ENCODE measurements at regions not wholly inside any gene's neighbourhood (a gene's known extent, or its start where the extent isn't known, plus 50 kb on each side); places are given as distances from the start of the nearest gene placed in this dataset.

DNA sequence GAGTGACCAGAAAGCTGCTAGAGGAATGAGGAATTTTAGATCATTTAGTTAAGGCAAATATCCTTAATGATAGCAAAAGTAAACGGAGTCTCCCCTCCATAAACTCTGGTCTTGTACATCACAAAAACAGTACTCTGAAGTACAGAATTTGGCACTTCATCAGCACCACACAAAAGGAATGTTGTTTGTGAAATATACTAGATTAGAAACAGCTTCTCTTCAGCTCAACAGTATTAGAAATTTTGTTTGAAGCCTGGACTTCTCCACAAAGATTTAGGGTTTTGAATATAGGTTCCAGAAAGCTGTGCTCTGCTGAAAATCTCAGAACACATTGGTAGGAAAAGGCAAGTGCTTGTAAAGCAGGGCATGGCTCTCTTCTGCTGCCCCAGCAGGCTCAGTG is 135.1 kb upstream of the PTGFR start:
- Histone ChIP-seq H3K36me3 (ENCODE audit: control insufficient read depth, insufficient read depth, low read length) (no peaks in the 10 kb centered on the region), H3K4me3 (ENCODE audit: low read depth, low read length) (no peak overlapping the region), H3K9me3 (ENCODE audit: control insufficient read depth, insufficient read depth, low read depth, low read length) (no peaks in the 10 kb centered on the region), H3K9ac (ENCODE audit: low read length) (no peak overlapping the region), H3K27me3 (ENCODE audit: control insufficient read depth, insufficient read depth, low read length) (peaks cover 15% of the 10 kb centered on the region), H3K27ac (ENCODE audit: low read depth, low read length) (no peak overlapping the region), H3K4me1 (ENCODE audit: control insufficient read depth, insufficient read depth, low read length) (no peaks in the 10 kb centered on the region)

DNA sequence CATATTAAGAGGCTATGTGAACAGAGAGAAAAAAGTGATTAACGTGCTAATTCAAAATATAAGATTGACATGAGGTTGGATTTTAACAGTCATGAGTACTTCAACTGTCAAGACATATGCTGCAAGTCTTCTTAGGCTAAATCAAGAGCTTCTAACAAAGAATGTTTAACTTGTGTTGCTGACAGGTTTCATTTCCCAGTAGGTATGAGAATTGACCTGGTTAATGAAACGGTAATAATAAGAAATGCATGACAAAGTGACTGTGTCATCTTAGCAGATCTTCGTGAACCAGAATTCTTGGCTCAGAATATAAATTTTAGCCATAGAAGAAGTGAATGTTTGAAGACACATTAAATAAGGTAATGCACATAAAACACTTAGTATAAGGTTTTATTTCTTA is 132.6 kb upstream of the PTGFR start:
- Histone ChIP-seq H3K27me3 (ENCODE audit: control insufficient read depth, insufficient read depth, low read length) (peaks cover 17% of the 10 kb centered on the region), H3K27ac (ENCODE audit: low read depth, low read length) (no peak overlapping the region), H3K9me3 (ENCODE audit: control insufficient read depth, insufficient read depth, low read depth, low read length) (no peaks in the 10 kb centered on the region), H3K9ac (ENCODE audit: low read length) (no peak overlapping the region), H3K4me3 (ENCODE audit: low read depth, low read length) (no peak overlapping the region), H3K36me3 (ENCODE audit: control insufficient read depth, insufficient read depth, low read length) (no peaks in the 10 kb centered on the region), H3K4me1 (ENCODE audit: control insufficient read depth, insufficient read depth, low read length) (no peaks in the 10 kb centered on the region)

GRCh38 chr1:78359666-78360065 is 131.1 kb upstream of the PTGFR start:
- no peaks in the 10 kb centered on the region for H3K4me1 ChIP-seq (ENCODE audit: control insufficient read depth, insufficient read depth, low read length)
- no peak overlapping the region for H3K27ac ChIP-seq (ENCODE audit: low read depth, low read length)
- H3K27me3 ChIP-seq (ENCODE audit: control insufficient read depth, insufficient read depth, low read length) = peaks cover 10% of the 10 kb centered on the region
- H3K36me3 ChIP-seq (ENCODE audit: control insufficient read depth, insufficient read depth, low read length) = no peaks in the 10 kb centered on the region
- H3K9ac ChIP-seq (ENCODE audit: low read length) = no peak overlapping the region
- no peak overlapping the region for H3K4me3 ChIP-seq (ENCODE audit: low read depth, low read length)
- H3K9me3 ChIP-seq (ENCODE audit: control insufficient read depth, insufficient read depth, low read depth, low read length) = no peaks in the 10 kb centered on the region

DNA sequence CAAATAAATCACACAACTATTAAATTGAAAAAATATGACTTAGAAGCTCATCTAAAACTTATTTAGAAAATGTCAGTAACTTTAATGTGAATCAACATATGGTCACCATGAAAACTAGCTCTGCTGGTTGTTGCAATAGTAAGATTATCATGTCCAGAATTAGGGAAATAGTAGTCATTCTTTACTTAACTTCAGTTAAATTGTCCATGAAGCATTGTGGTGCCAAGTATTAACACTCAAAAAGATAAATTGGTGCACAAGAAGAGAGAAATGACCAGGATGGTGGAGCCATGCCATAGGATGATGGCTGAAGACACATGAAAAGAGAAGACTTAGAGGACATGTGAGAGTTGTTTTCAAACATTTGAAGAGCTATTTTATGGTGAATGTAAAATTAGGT is 130.2 kb upstream of the PTGFR start:
- Histone ChIP-seq H3K9me3 (ENCODE audit: control insufficient read depth, insufficient read depth, low read depth, low read length) (no peaks in the 10 kb centered on the region), H3K4me1 (ENCODE audit: control insufficient read depth, insufficient read depth, low read length) (no peaks in the 10 kb centered on the region), H3K27me3 (ENCODE audit: control insufficient read depth, insufficient read depth, low read length) (peaks cover 7% of the 10 kb centered on the region), H3K27ac (ENCODE audit: low read depth, low read length) (no peak overlapping the region), H3K9ac (ENCODE audit: low read length) (no peak overlapping the region), H3K4me3 (ENCODE audit: low read depth, low read length) (no peak overlapping the region), H3K36me3 (ENCODE audit: control insufficient read depth, insufficient read depth, low read length) (no peaks in the 10 kb centered on the region)

DNA sequence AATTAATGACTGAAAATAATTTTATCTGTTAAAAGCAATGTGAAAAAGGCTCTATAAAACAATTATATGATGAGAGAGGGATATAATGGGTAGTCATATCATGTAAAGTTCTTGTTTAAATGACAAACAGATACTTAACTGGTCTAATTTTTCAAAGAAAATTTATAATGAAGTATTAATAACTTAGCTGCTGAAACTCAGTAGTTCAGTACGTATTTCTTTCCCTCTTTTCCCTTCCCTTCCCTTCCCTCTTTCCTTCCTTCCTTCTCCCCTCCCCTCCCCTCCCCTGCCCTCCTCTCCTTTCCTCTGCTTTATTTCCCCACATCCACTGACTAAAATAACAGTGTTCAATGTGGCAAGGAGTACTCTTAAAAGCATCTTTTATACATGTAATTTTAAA is 123.1 kb upstream of the PTGFR start:
- no peak overlapping the region for H3K9ac ChIP-seq (ENCODE audit: low read length)
- H3K36me3 ChIP-seq (ENCODE audit: control insufficient read depth, insufficient read depth, low read length) = no peaks in the 10 kb centered on the region
- no peaks in the 10 kb centered on the region for H3K9me3 ChIP-seq (ENCODE audit: control insufficient read depth, insufficient read depth, low read depth, low read length)
- H3K27me3 ChIP-seq (ENCODE audit: control insufficient read depth, insufficient read depth, low read length) = peaks cover 4% of the 10 kb centered on the region; the same call in 1 of the 2 replicates
- H3K4me1 ChIP-seq (ENCODE audit: control insufficient read depth, insufficient read depth, low read length) = no peaks in the 10 kb centered on the region
- H3K27ac ChIP-seq (ENCODE audit: low read depth, low read length) = no peak overlapping the region
- no peak overlapping the region for H3K4me3 ChIP-seq (ENCODE audit: low read depth, low read length)

DNA sequence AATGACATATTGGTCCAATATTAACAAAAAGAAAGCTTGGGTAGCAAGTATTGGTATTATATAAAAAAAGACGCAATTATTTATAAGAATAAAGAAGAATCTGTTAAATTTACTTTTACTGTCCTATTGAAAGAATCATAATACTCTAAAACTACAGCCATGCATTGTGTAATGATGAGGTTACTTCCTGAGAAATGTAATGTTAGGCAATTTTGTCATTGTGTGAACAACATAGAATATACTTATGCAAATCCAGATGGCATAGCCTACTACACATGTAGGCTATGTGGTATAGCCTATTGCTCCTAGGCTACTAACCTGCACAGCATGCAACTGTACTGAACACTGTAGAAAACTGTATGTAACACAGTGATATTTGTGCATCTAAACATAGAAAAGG is 121.2 kb upstream of the PTGFR start:
- Histone ChIP-seq H3K9ac (ENCODE audit: low read length) (no peak overlapping the region), H3K9me3 (ENCODE audit: control insufficient read depth, insufficient read depth, low read depth, low read length) (no peaks in the 10 kb centered on the region), H3K4me3 (ENCODE audit: low read depth, low read length) (no peak overlapping the region), H3K36me3 (ENCODE audit: control insufficient read depth, insufficient read depth, low read length) (no peaks in the 10 kb centered on the region), H3K27ac (ENCODE audit: low read depth, low read length) (no peak overlapping the region), H3K4me1 (ENCODE audit: control insufficient read depth, insufficient read depth, low read length) (no peaks in the 10 kb centered on the region), H3K27me3 (ENCODE audit: control insufficient read depth, insufficient read depth, low read length) (peaks cover 4% of the 10 kb centered on the region; the same call in 1 of the 2 replicates)

- Histone ChIP-seq H3K27me3 (ENCODE audit: control insufficient read depth, insufficient read depth, low read length) (peaks cover 4% of the 10 kb centered on the region; the same call in 1 of the 2 replicates), H3K27ac (ENCODE audit: low read depth, low read length) (no peak overlapping the region), H3K9ac (ENCODE audit: low read length) (no peak overlapping the region), H3K4me1 (ENCODE audit: control insufficient read depth, insufficient read depth, low read length) (no peaks in the 10 kb centered on the region), H3K9me3 (ENCODE audit: control insufficient read depth, insufficient read depth, low read depth, low read length) (no peaks in the 10 kb centered on the region), H3K4me3 (ENCODE audit: low read depth, low read length) (no peak overlapping the region), H3K36me3 (ENCODE audit: control insufficient read depth, insufficient read depth, low read length) (no peaks in the 10 kb centered on the region)
Measured at GRCh38 chr1:78370356-78370755, 120.4 kb upstream of the PTGFR start.

- H3K4me3 ChIP-seq (ENCODE audit: low read depth, low read length) = no peak overlapping the region
- no peaks in the 10 kb centered on the region for H3K9me3 ChIP-seq (ENCODE audit: control insufficient read depth, insufficient read depth, low read depth, low read length)
- peaks cover 4% of the 10 kb centered on the region; the same call in 1 of the 2 replicates for H3K27me3 ChIP-seq (ENCODE audit: control insufficient read depth, insufficient read depth, low read length)
- H3K9ac ChIP-seq (ENCODE audit: low read length) = no peak overlapping the region
- no peak overlapping the region for H3K27ac ChIP-seq (ENCODE audit: low read depth, low read length)
- H3K36me3 ChIP-seq (ENCODE audit: control insufficient read depth, insufficient read depth, low read length) = no peaks in the 10 kb centered on the region
- no peaks in the 10 kb centered on the region for H3K4me1 ChIP-seq (ENCODE audit: control insufficient read depth, insufficient read depth, low read length)
Measured at GRCh38 chr1:78370779-78371482, 119.8 kb upstream of the PTGFR start.

DNA sequence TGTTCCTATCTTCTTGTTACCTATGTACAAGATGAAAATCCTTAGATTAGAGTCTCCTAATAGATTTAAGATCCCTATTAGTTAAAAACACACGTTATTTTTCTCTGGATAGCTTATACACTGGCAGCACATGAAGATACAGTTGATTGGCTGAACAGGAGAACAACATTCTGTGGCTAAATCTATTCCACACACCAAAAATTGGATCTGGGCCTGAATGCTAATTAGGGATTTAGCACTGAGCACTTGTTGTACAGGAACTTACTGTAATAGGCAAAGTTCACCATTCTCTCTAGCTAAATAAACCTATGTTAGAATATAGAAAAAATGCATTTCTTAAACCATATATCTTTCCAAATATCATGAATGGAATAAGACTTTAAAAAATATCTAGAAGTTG is 117.1 kb upstream of the PTGFR start:
- H3K27ac ChIP-seq (ENCODE audit: low read depth, low read length) = no peak overlapping the region
- no peak overlapping the region for H3K4me3 ChIP-seq (ENCODE audit: low read depth, low read length)
- H3K36me3 ChIP-seq (ENCODE audit: control insufficient read depth, insufficient read depth, low read length) = no peaks in the 10 kb centered on the region
- H3K9ac ChIP-seq (ENCODE audit: low read length) = no peak overlapping the region
- no peaks in the 10 kb centered on the region for H3K9me3 ChIP-seq (ENCODE audit: control insufficient read depth, insufficient read depth, low read depth, low read length)
- no peaks in the 10 kb centered on the region for H3K4me1 ChIP-seq (ENCODE audit: control insufficient read depth, insufficient read depth, low read length)
- H3K27me3 ChIP-seq (ENCODE audit: control insufficient read depth, insufficient read depth, low read length) = no peaks in the 10 kb centered on the region; the same call in 1 of the 2 replicates

GRCh38 chr1:78375996-78376395 is 114.8 kb upstream of the PTGFR start:
- no peaks in the 10 kb centered on the region; the same call in 1 of the 2 replicates for H3K27me3 ChIP-seq (ENCODE audit: control insufficient read depth, insufficient read depth, low read length)
- no peak overlapping the region for H3K9ac ChIP-seq (ENCODE audit: low read length)
- no peak overlapping the region for H3K4me3 ChIP-seq (ENCODE audit: low read depth, low read length)
- no peaks in the 10 kb centered on the region for H3K36me3 ChIP-seq (ENCODE audit: control insufficient read depth, insufficient read depth, low read length)
- H3K27ac ChIP-seq (ENCODE audit: low read depth, low read length) = no peak overlapping the region
- no peaks in the 10 kb centered on the region for H3K9me3 ChIP-seq (ENCODE audit: control insufficient read depth, insufficient read depth, low read depth, low read length)
- H3K4me1 ChIP-seq (ENCODE audit: control insufficient read depth, insufficient read depth, low read length) = no peaks in the 10 kb centered on the region

- Histone ChIP-seq H3K4me3 (ENCODE audit: low read depth, low read length) (no peak overlapping the region), H3K9me3 (ENCODE audit: control insufficient read depth, insufficient read depth, low read depth, low read length) (no peaks in the 10 kb centered on the region), H3K27me3 (ENCODE audit: control insufficient read depth, insufficient read depth, low read length) (no peaks in the 10 kb centered on the region; the same call in 1 of the 2 replicates), H3K4me1 (ENCODE audit: control insufficient read depth, insufficient read depth, low read length) (no peaks in the 10 kb centered on the region), H3K36me3 (ENCODE audit: control insufficient read depth, insufficient read depth, low read length) (no peaks in the 10 kb centered on the region), H3K9ac (ENCODE audit: low read length) (no peak overlapping the region), H3K27ac (ENCODE audit: low read depth, low read length) (no peak overlapping the region)
Measured at GRCh38 chr1:78377356-78377928, 113.3 kb upstream of the PTGFR start.
